Ishikawa (cell line): ENCODE measurements at regions not wholly inside any gene's neighbourhood (a gene's known extent, or its start where the extent isn't known, plus 50 kb on each side); places are given as distances from the start of the nearest gene placed in this dataset.

Experiments
- RAD21 ChIP-seq: IDR thresholded peaks from 2 replicates; pipeline ENCODE4 v1.6.1; 2012; ENCODE audit warnings: low read depth
- TAF1 ChIP-seq: IDR thresholded peaks from 2 replicates; pipeline ENCODE4 v1.6.1; 2012; ENCODE audit warnings: low read depth, mild to moderate bottlenecking
- YY1 ChIP-seq: IDR thresholded peaks from 2 replicates; pipeline ENCODE4 v1.6.1; 2012; ENCODE audit warnings: low read depth

- TF ChIP-seq YY1 (no peak), TAF1 (no peak), RAD21 (no peak)
Observed at GRCh38 chr1:60156371-60156770, 82.8 kb upstream of the C1orf87 start.
